Loucy (cell line): ENCODE measurements at regions not wholly inside any gene's neighbourhood (a gene's known extent, or its start where the extent isn't known, plus 50 kb on each side); places are given as distances from the start of the nearest gene placed in this dataset.

Experiments used
- EZH2phosphoT487 ChIP-seq: fragments of 200-600 bp; IDR thresholded peaks from 2 replicates; pipeline ENCODE4 v1.6.1; 2018; ENCODE audit warnings: antibody characterized with exemption, mild to moderate bottlenecking, moderate library complexity, borderline replicate concordance
- TF ChIP-seq, protein P1 (sequence below): fragments of 200-600 bp; sonication (generic); conservative IDR thresholded peaks from 2 replicates; pipeline ENCODE4 v1.5.1; 2014; ENCODE audit warnings: mild to moderate bottlenecking, antibody characterized with exemption, low read length

DNA sequence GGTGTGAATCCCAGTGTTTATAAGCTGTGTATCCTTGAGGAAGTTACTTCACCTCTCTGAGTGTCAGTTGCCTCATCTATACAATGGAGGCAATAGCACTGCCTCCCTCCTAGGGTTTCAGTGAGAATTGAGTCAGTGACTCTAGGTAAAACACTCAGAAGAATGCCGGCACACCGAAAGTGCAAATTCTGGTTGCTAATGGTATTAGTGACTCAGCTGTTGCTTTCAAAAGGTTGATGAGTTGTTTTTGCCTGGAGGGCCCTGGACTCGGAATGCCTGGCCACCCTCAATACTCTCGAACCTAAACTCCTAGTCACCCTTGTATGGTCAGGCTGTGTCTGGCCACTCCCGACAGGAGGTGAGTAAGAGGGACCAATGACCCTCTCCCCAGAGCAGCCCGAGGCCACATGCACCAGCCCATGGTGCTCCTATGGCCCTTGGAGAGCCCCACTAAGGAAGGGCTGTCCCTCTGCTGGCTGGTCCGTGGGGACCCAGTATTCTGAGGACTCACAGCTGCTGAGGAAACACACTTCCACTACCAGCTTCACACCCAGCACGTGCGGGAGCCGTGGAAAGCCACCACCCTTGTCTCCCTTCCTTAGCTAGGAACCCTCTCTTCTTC is 60.2 kb downstream of the CALML3 start:
- TF ChIP-seq, protein P1, sequence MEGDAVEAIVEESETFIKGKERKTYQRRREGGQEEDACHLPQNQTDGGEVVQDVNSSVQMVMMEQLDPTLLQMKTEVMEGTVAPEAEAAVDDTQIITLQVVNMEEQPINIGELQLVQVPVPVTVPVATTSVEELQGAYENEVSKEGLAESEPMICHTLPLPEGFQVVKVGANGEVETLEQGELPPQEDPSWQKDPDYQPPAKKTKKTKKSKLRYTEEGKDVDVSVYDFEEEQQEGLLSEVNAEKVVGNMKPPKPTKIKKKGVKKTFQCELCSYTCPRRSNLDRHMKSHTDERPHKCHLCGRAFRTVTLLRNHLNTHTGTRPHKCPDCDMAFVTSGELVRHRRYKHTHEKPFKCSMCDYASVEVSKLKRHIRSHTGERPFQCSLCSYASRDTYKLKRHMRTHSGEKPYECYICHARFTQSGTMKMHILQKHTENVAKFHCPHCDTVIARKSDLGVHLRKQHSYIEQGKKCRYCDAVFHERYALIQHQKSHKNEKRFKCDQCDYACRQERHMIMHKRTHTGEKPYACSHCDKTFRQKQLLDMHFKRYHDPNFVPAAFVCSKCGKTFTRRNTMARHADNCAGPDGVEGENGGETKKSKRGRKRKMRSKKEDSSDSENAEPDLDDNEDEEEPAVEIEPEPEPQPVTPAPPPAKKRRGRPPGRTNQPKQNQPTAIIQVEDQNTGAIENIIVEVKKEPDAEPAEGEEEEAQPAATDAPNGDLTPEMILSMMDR, result no peak
- TF ChIP-seq EZH2phosphoT487, result no peak
